HL-60 (cell line): ENCODE measurements at regions not wholly inside any gene's neighbourhood (a gene's known extent, or its start where the extent isn't known, plus 50 kb on each side); places are given as distances from the start of the nearest gene placed in this dataset.

ENCODE experiments used
- DNase-seq, 2 experiments: peaks; one replicate each; pipeline ENCODE4 v3.0.0-alpha.2; 2010 to 2020; ENCODE audit warnings: low read depth in 1 of 2, low spot score in 1 of 2
- H3K27ac ChIP-seq: fragments of 250-450 bp; sonication (Bioruptor Pico); replicated peaks from 2 replicates; pipeline ENCODE4 v1.5.1; 2020; ENCODE audit warnings: mild to moderate bottlenecking, moderate library complexity
- H3K27me3 ChIP-seq: fragments of 250-450 bp; sonication (Bioruptor Pico); 2 replicates; pipeline ENCODE4 v1.5.1; 2021; ENCODE audit warnings: mild to moderate bottlenecking, moderate library complexity; ENCODE audit not compliant: insufficient read depth, poor library complexity, severe bottlenecking
- H3K4me3 ChIP-seq: replicated peaks from 2 replicates; pipeline ENCODE4 v1.5.1; 2011; ENCODE audit warnings: mild to moderate bottlenecking, control low read depth, low read length; ENCODE audit not compliant: insufficient read depth
- GABPA ChIP-seq: IDR thresholded peaks from 2 replicates; pipeline ENCODE4 v1.6.1; 2012; ENCODE audit warnings: low read depth
- POLR2AphosphoS5 ChIP-seq: IDR thresholded peaks from 2 replicates; pipeline ENCODE4 v1.6.1; 2012; ENCODE audit warnings: low read depth
- SPI1 ChIP-seq: IDR thresholded peaks from 2 replicates; pipeline ENCODE4 v1.6.1; 2012; ENCODE audit warnings: low read depth, mild to moderate bottlenecking, borderline replicate concordance
- TF ChIP-seq, protein P1 (sequence below): IDR thresholded peaks from 2 replicates; pipeline ENCODE4 v1.6.1; 2012; ENCODE audit warnings: low read depth; ENCODE audit not compliant: insufficient replicate concordance
- TF ChIP-seq, protein P2 (sequence below): IDR thresholded peaks from one replicate; pipeline ENCODE4 v1.5.1; 2011; ENCODE audit warnings: low read length, control low read depth, inconsistent platforms; ENCODE audit not compliant: insufficient read depth

- Histone ChIP-seq H3K27me3 (no peaks in the 10 kb centered on the region), H3K27ac (no peak overlapping the region), H3K4me3 (no peak overlapping the region)
- TF ChIP-seq, protein P1, sequence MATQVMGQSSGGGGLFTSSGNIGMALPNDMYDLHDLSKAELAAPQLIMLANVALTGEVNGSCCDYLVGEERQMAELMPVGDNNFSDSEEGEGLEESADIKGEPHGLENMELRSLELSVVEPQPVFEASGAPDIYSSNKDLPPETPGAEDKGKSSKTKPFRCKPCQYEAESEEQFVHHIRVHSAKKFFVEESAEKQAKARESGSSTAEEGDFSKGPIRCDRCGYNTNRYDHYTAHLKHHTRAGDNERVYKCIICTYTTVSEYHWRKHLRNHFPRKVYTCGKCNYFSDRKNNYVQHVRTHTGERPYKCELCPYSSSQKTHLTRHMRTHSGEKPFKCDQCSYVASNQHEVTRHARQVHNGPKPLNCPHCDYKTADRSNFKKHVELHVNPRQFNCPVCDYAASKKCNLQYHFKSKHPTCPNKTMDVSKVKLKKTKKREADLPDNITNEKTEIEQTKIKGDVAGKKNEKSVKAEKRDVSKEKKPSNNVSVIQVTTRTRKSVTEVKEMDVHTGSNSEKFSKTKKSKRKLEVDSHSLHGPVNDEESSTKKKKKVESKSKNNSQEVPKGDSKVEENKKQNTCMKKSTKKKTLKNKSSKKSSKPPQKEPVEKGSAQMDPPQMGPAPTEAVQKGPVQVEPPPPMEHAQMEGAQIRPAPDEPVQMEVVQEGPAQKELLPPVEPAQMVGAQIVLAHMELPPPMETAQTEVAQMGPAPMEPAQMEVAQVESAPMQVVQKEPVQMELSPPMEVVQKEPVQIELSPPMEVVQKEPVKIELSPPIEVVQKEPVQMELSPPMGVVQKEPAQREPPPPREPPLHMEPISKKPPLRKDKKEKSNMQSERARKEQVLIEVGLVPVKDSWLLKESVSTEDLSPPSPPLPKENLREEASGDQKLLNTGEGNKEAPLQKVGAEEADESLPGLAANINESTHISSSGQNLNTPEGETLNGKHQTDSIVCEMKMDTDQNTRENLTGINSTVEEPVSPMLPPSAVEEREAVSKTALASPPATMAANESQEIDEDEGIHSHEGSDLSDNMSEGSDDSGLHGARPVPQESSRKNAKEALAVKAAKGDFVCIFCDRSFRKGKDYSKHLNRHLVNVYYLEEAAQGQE: no peak
- TF ChIP-seq POLR2AphosphoS5: no peak
- no peak for TF ChIP-seq GABPA
- TF ChIP-seq, protein P2, sequence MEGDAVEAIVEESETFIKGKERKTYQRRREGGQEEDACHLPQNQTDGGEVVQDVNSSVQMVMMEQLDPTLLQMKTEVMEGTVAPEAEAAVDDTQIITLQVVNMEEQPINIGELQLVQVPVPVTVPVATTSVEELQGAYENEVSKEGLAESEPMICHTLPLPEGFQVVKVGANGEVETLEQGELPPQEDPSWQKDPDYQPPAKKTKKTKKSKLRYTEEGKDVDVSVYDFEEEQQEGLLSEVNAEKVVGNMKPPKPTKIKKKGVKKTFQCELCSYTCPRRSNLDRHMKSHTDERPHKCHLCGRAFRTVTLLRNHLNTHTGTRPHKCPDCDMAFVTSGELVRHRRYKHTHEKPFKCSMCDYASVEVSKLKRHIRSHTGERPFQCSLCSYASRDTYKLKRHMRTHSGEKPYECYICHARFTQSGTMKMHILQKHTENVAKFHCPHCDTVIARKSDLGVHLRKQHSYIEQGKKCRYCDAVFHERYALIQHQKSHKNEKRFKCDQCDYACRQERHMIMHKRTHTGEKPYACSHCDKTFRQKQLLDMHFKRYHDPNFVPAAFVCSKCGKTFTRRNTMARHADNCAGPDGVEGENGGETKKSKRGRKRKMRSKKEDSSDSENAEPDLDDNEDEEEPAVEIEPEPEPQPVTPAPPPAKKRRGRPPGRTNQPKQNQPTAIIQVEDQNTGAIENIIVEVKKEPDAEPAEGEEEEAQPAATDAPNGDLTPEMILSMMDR: no peak
- no peak for TF ChIP-seq SPI1
- no peak for DNase-seq
Observed at GRCh38 chrX:20421275-20421674, 154.6 kb upstream of the RPS6KA3 start.

DNA sequence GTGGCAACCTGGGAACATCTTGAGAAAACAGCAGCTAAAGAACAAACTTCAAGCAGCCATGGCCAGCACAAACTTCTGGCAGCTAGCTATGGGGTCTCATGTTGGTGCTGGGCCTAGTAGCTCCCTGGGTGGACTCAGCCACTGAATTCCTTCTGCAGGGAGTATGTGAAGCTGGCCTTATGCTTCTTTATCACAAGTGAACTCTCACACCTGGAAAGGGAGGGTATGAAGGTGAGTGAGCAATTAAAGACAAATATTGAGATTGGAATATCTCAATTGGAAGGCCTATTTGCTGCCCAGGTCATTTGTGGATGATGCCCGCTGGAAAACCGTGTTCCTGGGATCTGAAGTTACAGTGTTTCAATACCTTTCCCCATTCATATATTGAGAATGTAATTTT lies 153.3 kb upstream of the RPS6KA3 start:
- H3K27me3 ChIP-seq: no peaks in the 10 kb centered on the region
- TF ChIP-seq, protein P1: no peak
- TF ChIP-seq POLR2AphosphoS5 (no peak), SPI1 (no peak), GABPA (no peak)
- TF ChIP-seq, protein P2: no peak

DNA sequence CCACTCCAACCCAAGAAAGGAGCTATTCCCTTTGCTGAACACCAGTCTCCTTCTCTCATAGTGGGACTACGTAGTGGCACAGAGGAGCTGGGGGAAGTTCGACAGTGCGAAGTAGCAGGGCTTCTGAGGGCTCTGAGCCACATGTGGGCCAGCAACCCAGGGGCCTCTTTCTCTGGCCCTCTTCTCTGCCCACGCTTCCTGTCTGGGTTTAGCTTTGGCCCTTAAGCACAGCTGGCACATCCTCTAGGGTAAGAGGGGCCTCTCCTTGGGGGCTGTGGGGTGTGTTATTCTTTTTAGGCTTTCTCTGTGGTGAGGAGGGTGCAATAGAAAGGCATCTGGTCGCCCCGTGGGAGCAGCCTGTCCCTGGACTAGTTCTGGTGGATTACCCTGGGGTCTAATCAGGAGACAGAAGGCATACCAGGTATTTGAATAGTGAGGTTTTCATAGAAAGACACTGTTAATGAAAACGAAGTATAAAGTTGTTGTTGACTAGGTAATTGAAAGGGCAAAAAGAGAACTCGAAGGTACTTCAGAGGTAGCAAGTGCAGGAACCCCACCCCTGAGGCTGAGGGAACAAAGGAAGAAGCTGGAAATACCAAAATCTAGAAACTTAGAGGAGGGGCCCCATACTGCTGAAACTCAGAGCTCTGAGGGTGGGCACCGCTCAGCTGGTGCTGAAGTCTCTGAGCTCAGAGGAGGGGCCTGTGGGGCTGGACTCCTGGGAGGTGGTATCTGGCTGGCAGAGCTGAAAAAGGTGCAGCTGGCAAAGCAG lies 151.9 kb upstream of the RPS6KA3 start:
- peak in 1 of 2 experiments; percentile 31 for DNase-seq
- Histone ChIP-seq H3K27me3 (no peaks in the 10 kb centered on the region), H3K27ac (no peak overlapping the region), H3K4me3 (no peak overlapping the region)
- TF ChIP-seq, protein P1: no peak
- TF ChIP-seq POLR2AphosphoS5 (no peak), SPI1 (no peak), GABPA (no peak)
- TF ChIP-seq, protein P2: no peak

More for the DNA sequence above, 153.3 kb upstream of the RPS6KA3 start:
- Histone ChIP-seq H3K4me3 (no peak overlapping the region), H3K27ac (no peak overlapping the region)
- DNase-seq: no peak
